Sigmoid colon (tissue), 4 donors: ENCODE measurements at regions not wholly inside any gene's neighbourhood (a gene's known extent, or its start where the extent isn't known, plus 50 kb on each side); places are given as distances from the start of the nearest gene placed in this dataset.

Experiments used
- EP300 ChIP-seq, 4 donors: sonication (generic); formaldehyde crosslinking; IDR thresholded peaks; one replicate each; pipeline ENCODE4 v1.6.1; 2017; ENCODE audit warnings: antibody characterized with exemption in 4 of 4
- POLR2A ChIP-seq, 2 donors: fragments of 450-650 bp; IDR thresholded peaks; one replicate each; pipeline ENCODE4 v1.6.1; 2016; ENCODE audit warnings: antibody characterized with exemption in 2 of 2, mild to moderate bottlenecking in 2 of 2, moderate library complexity in 2 of 2
- TF ChIP-seq, protein P1 (sequence below), 4 experiments: fragments of 450-650 bp in 3 of 4; fragments of 200-600 bp in 1 of 4; IDR thresholded peaks; one replicate each; pipeline ENCODE4 v1.5.1; 2016 to 2019; ENCODE audit warnings: antibody characterized with exemption in 4 of 4, mild to moderate bottlenecking in 3 of 4, moderate library complexity in 2 of 4

DNA sequence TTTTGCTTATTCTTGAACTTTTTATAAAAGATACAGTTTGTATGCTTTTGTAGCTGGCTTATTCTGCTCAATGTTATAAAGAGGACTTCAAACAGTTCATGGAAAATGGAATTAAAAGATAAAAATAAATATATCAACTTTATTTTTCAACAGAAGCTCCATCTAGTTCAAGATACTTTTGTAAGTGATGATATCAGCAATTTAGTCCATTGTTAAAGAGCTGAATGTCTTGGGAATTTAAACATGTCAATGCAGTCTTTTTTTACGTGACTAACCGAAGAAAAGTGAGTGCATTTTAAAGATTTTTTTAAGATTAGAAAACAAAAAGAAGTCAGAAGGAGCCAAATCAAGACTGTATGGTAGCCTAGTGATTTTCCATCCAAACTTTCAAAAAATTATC, 85.4 kb upstream of the CHST9 start:
- TF ChIP-seq, protein P1, sequence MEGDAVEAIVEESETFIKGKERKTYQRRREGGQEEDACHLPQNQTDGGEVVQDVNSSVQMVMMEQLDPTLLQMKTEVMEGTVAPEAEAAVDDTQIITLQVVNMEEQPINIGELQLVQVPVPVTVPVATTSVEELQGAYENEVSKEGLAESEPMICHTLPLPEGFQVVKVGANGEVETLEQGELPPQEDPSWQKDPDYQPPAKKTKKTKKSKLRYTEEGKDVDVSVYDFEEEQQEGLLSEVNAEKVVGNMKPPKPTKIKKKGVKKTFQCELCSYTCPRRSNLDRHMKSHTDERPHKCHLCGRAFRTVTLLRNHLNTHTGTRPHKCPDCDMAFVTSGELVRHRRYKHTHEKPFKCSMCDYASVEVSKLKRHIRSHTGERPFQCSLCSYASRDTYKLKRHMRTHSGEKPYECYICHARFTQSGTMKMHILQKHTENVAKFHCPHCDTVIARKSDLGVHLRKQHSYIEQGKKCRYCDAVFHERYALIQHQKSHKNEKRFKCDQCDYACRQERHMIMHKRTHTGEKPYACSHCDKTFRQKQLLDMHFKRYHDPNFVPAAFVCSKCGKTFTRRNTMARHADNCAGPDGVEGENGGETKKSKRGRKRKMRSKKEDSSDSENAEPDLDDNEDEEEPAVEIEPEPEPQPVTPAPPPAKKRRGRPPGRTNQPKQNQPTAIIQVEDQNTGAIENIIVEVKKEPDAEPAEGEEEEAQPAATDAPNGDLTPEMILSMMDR (IDR thresholded peaks at IDR 0.05) = no peak
- TF ChIP-seq EP300 (IDR thresholded peaks at IDR 0.05) (no peak), POLR2A (IDR thresholded peaks at IDR 0.05) (no peak)
